ENCODE measurements at regions not wholly inside any gene's neighbourhood (a gene's known extent, or its start where the extent isn't known, plus 50 kb on each side); places are given as distances from the start of the nearest gene placed in this dataset.

DNA sequence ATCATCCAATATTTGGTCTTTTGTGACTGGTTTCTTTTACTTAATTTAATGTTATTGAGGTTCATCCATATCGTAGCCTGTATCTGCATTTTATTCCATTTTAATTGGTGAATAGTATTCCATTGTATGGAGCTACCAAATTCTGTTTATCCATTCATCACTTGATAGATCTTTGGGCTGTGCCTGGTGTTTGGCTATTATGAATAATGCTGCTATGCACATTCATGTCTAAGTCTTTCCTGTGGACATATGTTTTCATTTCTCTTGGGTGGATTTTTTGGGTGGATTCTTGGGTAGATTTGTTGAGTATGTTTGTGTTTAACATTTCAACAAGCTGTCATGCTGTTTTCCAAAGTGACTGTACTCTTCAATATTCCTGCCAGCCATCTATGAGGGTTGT lies 52.5 kb upstream of the NEDD4L start:
- no peak for DNase-seq
- Mint-ChIP-seq H3K27ac (ENCODE audit: unreplicated experiment) (no peak overlapping the region), H3K4me3 (ENCODE audit: unreplicated experiment) (no peak overlapping the region), H3K4me1 (ENCODE audit: low read depth, unreplicated experiment) (no peaks in the 10 kb centered on the region), H3K27me3 (ENCODE audit: unreplicated experiment) (peaks cover 5% of the 10 kb centered on the region), H3K9me3 (ENCODE audit: unreplicated experiment) (peaks cover 2% of the 10 kb centered on the region), H3K36me3 (ENCODE audit: unreplicated experiment) (no peaks in the 10 kb centered on the region)
- no peak for TF ChIP-seq CTCF (IDR thresholded peaks at IDR 0.05; ENCODE audit: partially characterized antibody, unreplicated experiment)

DNA sequence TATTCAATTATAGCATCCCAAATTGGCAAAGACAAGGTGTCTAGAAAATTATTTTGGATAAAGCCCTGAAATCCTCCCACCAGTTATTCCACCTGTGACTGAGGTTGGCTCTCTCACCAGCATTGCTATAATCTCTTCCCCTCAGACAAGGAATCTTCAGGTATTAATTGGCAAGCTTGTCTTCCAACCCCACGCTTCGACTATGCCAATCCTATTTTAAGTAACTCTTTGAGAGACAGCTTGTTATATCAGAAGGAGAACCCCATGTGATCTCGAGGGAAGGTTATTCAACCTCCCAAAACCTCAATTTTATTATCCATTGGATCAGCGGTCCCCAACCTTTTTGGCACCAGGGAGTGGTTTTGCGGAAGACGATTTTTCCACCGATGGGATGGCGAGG lies 54.5 kb upstream of the NEDD4L start:
- H3K27me3 Mint-ChIP-seq (ENCODE audit: unreplicated experiment), result peaks cover 7% of the 10 kb centered on the region
- no peak for DNase-seq
- no peaks in the 10 kb centered on the region for H3K36me3 Mint-ChIP-seq (ENCODE audit: unreplicated experiment)
- H3K27ac Mint-ChIP-seq (ENCODE audit: unreplicated experiment), result no peak overlapping the region
- peaks cover 4% of the 10 kb centered on the region for H3K4me1 Mint-ChIP-seq (ENCODE audit: low read depth, unreplicated experiment)
- H3K9me3 Mint-ChIP-seq (ENCODE audit: unreplicated experiment), result peaks cover 3% of the 10 kb centered on the region
- no peak for TF ChIP-seq CTCF (IDR thresholded peaks at IDR 0.05; ENCODE audit: partially characterized antibody, unreplicated experiment)
- no peak overlapping the region for H3K4me3 Mint-ChIP-seq (ENCODE audit: unreplicated experiment)

DNA sequence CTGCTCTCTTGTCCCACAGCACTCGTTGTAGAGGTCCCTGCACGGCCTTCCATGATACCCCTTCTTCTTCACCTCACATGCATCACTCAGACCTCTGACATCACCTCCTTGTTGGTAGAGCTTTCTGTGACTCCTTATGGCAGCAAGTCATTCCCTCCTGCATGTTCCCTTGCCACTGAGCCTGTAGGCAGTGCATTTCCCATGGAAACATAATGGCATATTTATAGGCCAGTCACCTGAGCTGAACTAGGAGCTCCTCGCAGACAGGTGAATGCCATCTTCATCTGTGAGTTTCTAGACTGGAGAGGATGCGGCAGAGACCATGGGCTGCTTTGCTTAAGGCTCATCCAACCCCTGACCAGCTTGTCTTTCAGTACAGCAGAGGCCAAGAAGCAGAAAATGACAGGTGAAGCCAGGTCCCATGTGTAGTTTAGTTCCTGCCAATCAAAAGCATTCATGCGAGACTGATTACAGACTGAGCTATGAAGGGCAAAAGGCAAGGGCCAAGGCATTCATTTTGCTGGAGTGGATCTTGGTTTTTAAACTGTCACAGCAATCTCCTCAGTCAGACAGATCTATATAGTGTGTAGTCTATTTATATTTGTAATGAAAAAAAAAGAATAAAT lies 59.4 kb upstream of the NEDD4L start:
- Mint-ChIP-seq H3K4me3 (ENCODE audit: unreplicated experiment) (no peak overlapping the region), H3K9me3 (ENCODE audit: unreplicated experiment) (peaks cover 1% of the 10 kb centered on the region), H3K27me3 (ENCODE audit: unreplicated experiment) (peaks cover 7% of the 10 kb centered on the region), H3K36me3 (ENCODE audit: unreplicated experiment) (no peaks in the 10 kb centered on the region), H3K27ac (ENCODE audit: unreplicated experiment) (no peak overlapping the region), H3K4me1 (ENCODE audit: low read depth, unreplicated experiment) (peaks cover 5% of the 10 kb centered on the region)
- no peak for TF ChIP-seq CTCF (IDR thresholded peaks at IDR 0.05; ENCODE audit: partially characterized antibody, unreplicated experiment)
- DNase-seq, result no peak

- TF ChIP-seq CTCF (IDR thresholded peaks at IDR 0.05; ENCODE audit: partially characterized antibody, unreplicated experiment), result no peak
- peaks cover 5% of the 10 kb centered on the region for H3K4me1 Mint-ChIP-seq (ENCODE audit: low read depth, unreplicated experiment)
- peaks cover 1% of the 10 kb centered on the region for H3K9me3 Mint-ChIP-seq (ENCODE audit: unreplicated experiment)
- no peak overlapping the region for H3K4me3 Mint-ChIP-seq (ENCODE audit: unreplicated experiment)
- no peak overlapping the region for H3K27ac Mint-ChIP-seq (ENCODE audit: unreplicated experiment)
- peaks cover 7% of the 10 kb centered on the region for H3K27me3 Mint-ChIP-seq (ENCODE audit: unreplicated experiment)
- H3K36me3 Mint-ChIP-seq (ENCODE audit: unreplicated experiment), result no peaks in the 10 kb centered on the region
- no peak for DNase-seq
Observed at GRCh38 chr18:57983965-57984364, 60.1 kb upstream of the NEDD4L start.

GRCh38 chr18:57983472-57983871 lies 60.6 kb upstream of the NEDD4L start:
- H3K27me3 Mint-ChIP-seq (ENCODE audit: unreplicated experiment), result peaks cover 7% of the 10 kb centered on the region
- no peak overlapping the region for H3K4me3 Mint-ChIP-seq (ENCODE audit: unreplicated experiment)
- peaks cover 5% of the 10 kb centered on the region for H3K4me1 Mint-ChIP-seq (ENCODE audit: low read depth, unreplicated experiment)
- peaks cover 1% of the 10 kb centered on the region for H3K9me3 Mint-ChIP-seq (ENCODE audit: unreplicated experiment)
- no peak overlapping the region for H3K27ac Mint-ChIP-seq (ENCODE audit: unreplicated experiment)
- no peak for DNase-seq
- H3K36me3 Mint-ChIP-seq (ENCODE audit: unreplicated experiment), result no peaks in the 10 kb centered on the region
- no peak for TF ChIP-seq CTCF (IDR thresholded peaks at IDR 0.05; ENCODE audit: partially characterized antibody, unreplicated experiment)

All from glutamatergic neuron (in vitro differentiated cells).